ENCODE measurements at regions not wholly inside any gene's neighbourhood (a gene's known extent, or its start where the extent isn't known, plus 50 kb on each side); places are given as distances from the start of the nearest gene placed in this dataset.

GRCh38 chr10:113381416-113381815 lies 171.4 kb upstream of the HABP2 start (continued):
- TF ChIP-seq ATF3 (IDR thresholded peaks at IDR 0.05) = no peak
- no peak for TF ChIP-seq ATF3 (CRISPR knock-in tag; conservative IDR thresholded peaks at IDR 0.05)
- TF ChIP-seq TARDBP (IDR thresholded peaks at IDR 0.05) = no peak

GRCh38 chr10:113381981-113382509 lies 170.8 kb upstream of the HABP2 start:
- Histone ChIP-seq H3K27me3 (ENCODE audit: control insufficient read depth in 2 of 2, insufficient read depth in 2 of 2, low read length in 2 of 2) (peaks cover 0 to 4% of the 10 kb centered on the region in 2 experiments; a peak in 3 of 5 replicates), H3K4me1 (replicated peaks in 1 of 2; ENCODE audit: control insufficient read depth in 2 of 2, insufficient read depth in 2 of 2, low read length in 2 of 2) (no peaks in the 10 kb centered on the region), H3K4me2 (ENCODE audit: insufficient read depth, low read length) (no peak overlapping the region), H3K27ac (ENCODE audit: extremely low read depth, low read depth, low read length) (no peak overlapping the region), H3K9me1 (ENCODE audit: control insufficient read depth, insufficient read depth, low read length) (no peaks in the 10 kb centered on the region), H3K9ac (ENCODE audit: insufficient read depth in 1 of 2, low read depth in 2 of 2, low read length in 2 of 2) (no peak overlapping the region), H3K9me3 (replicated peaks; ENCODE audit: control insufficient read depth, insufficient read depth, low read depth, low read length) (no peaks in the 10 kb centered on the region), H3K79me2 (ENCODE audit: control insufficient read depth, insufficient read depth, low read length) (no peaks in the 10 kb centered on the region), H2AFZ (ENCODE audit: low read depth, low read length) (no peak overlapping the region), H3K36me3 (ENCODE audit: control insufficient read depth, insufficient read depth, low read length) (no peaks in the 10 kb centered on the region), H3K4me3 (no peak overlapping the region), H4K20me1 (replicated peaks; ENCODE audit: control insufficient read depth, insufficient read depth, low read length) (no peaks in the 10 kb centered on the region)
- in situ Hi-C loops (cut with MboI) = no loop called here
- 1% methylated on average over 8 of the region's 9 CpGs for WGBS (ENCODE audit: insufficient coverage, low coverage, missing lambda C conversion rate)
- ATAC-seq (no peak), FAIRE-seq (no peak), DNase-seq (ENCODE audit: extremely low read depth in 1 of 4, low spot score in 3 of 4) (no peak)
- ChIA-PET CTCF (ENCODE audit: low intra/inter-chr PET ratio) (no interaction called here), POLR2A (no interaction called here)
- intact Hi-C loops (cut with micrococcal nuclease) = loop anchor here (10.0 kb wide), 2 partner anchors 183 to 907 kb away; no protein-coding TSS in a partner anchor
- BruUV-seq (replicated peaks) = no TSS peak
- TF ChIP-seq JUNB (CRISPR knock-in tag; conservative IDR thresholded peaks at IDR 0.05) (no peak), BCLAF1 (IDR thresholded peaks at IDR 0.05; ENCODE audit: borderline replicate concordance in 1 of 2, control insufficient read depth in 1 of 2, low read depth in 2 of 2, low read length in 1 of 2) (no peak), IRF1 (CRISPR knock-in tag; IDR thresholded peaks at IDR 0.05; ENCODE audit: borderline replicate concordance) (no peak), SMARCE1 (IDR thresholded peaks at IDR 0.05) (no peak), NCOA4 (IDR thresholded peaks at IDR 0.05; ENCODE audit: partially characterized antibody) (no peak)

Data from K562 (cell line).